ENCODE measurements at regions not wholly inside any gene's neighbourhood (a gene's known extent, or its start where the extent isn't known, plus 50 kb on each side); places are given as distances from the start of the nearest gene placed in this dataset.
"Not testable (repeated sequence)": the region's sequence is repeated elsewhere in the genome, so short reads cannot be mapped to it uniquely, and the experiment has no call there.

- no peak overlapping the region for H3K4me2 ChIP-seq (ENCODE audit: low read depth, low read length)
- TF ChIP-seq THRA (CRISPR knock-in tag; IDR thresholded peaks at IDR 0.05; ENCODE audit: borderline replicate concordance): peak; percentile 39; the same call in 1 of the 2 replicates
- no peak for TF ChIP-seq ZNF639 (CRISPR knock-in tag; conservative IDR thresholded peaks at IDR 0.05)
- TF ChIP-seq ZFY (CRISPR knock-in tag; IDR thresholded peaks at IDR 0.05): no peak
- TF ChIP-seq MLXIP (CRISPR knock-in tag; IDR thresholded peaks at IDR 0.05; ENCODE audit: borderline replicate concordance): no peak
- no peak overlapping the region for H3K27ac ChIP-seq (ENCODE audit: extremely low read length, insufficient read depth, low read length)
- peaks cover 46% of the 10 kb centered on the region for H3K4me1 ChIP-seq (ENCODE audit: insufficient read depth, low read length)
- no peak overlapping the region for H2AFZ ChIP-seq (ENCODE audit: low read length)
- intact Hi-C loops (cut with micrococcal nuclease; ENCODE audit: unreplicated experiment) (no loop called here), in situ Hi-C loops (cut with HindIII; ENCODE audit: extremely low pct_ligation_motif_present, low pct_unique_long_range_greater_than_20kb) (no loop called here)
- BruUV-seq (replicated peaks): no TSS peak
- POLR2A ChIA-PET: no interaction called here
- H3K4me3 ChIP-seq (replicated peaks in 1 of 3; ENCODE audit: insufficient read depth in 1 of 3, low read depth in 2 of 3, low read length in 3 of 3): no peak overlapping the region
- DNase-seq (ENCODE audit: low spot score) (no peak), ATAC-seq (no peak), FAIRE-seq (no peak)
- 55% methylated on average over 4 of the region's 4 CpGs for WGBS (ENCODE audit: low lambda C conversion rate)
- H3K27me3 ChIP-seq (ENCODE audit: control insufficient read depth in 1 of 2, insufficient read depth in 2 of 2, low read length in 2 of 2): no peaks in the 10 kb centered on the region
- H3K79me2 ChIP-seq (ENCODE audit: insufficient read depth, low read length): no peaks in the 10 kb centered on the region
- H3K9me3 ChIP-seq (ENCODE audit: low read length): no peaks in the 10 kb centered on the region
- H4K20me1 ChIP-seq (ENCODE audit: insufficient read depth, low read length): no peaks in the 10 kb centered on the region
- no peak overlapping the region for H3K9ac ChIP-seq (ENCODE audit: insufficient read depth, low read depth, low read length)
- CTCF ChIA-PET (ENCODE audit: low intra/inter-chr PET ratio, low total read pairs): no interaction called here
- H3K36me3 ChIP-seq (replicated peaks in 1 of 2; ENCODE audit: control insufficient read depth in 1 of 2, insufficient read depth in 2 of 2, low read length in 2 of 2): no peaks in the 10 kb centered on the region
Measured at GRCh38 chr20:6696001-6696400, 71.5 kb upstream of the BMP2 start.

GRCh38 chr20:6693808-6694198, 73.7 kb upstream of the BMP2 start:
- FAIRE-seq; in situ Hi-C loops (cut with HindIII; ENCODE audit: extremely low pct_ligation_motif_present, low pct_unique_long_range_greater_than_20kb); CTCF ChIA-PET (ENCODE audit: low intra/inter-chr PET ratio, low total read pairs); H3K4me3 ChIP-seq (replicated peaks in 1 of 3; ENCODE audit: insufficient read depth in 1 of 3, low read depth in 2 of 3, low read length in 3 of 3); H3K27me3 ChIP-seq (ENCODE audit: control insufficient read depth in 1 of 2, insufficient read depth in 2 of 2, low read length in 2 of 2); H3K27ac ChIP-seq (ENCODE audit: extremely low read length, insufficient read depth, low read length); BruUV-seq (replicated peaks); intact Hi-C loops (cut with micrococcal nuclease; ENCODE audit: unreplicated experiment); ATAC-seq; H3K79me2 ChIP-seq (ENCODE audit: insufficient read depth, low read length); H3K4me2 ChIP-seq (ENCODE audit: low read depth, low read length); H3K9me3 ChIP-seq (ENCODE audit: low read length); H3K36me3 ChIP-seq (replicated peaks in 1 of 2; ENCODE audit: control insufficient read depth in 1 of 2, insufficient read depth in 2 of 2, low read length in 2 of 2); DNase-seq (ENCODE audit: low spot score); H3K9ac ChIP-seq (ENCODE audit: insufficient read depth, low read depth, low read length); H4K20me1 ChIP-seq (ENCODE audit: insufficient read depth, low read length); H2AFZ ChIP-seq (ENCODE audit: low read length): not testable (repeated sequence)
- WGBS (ENCODE audit: low lambda C conversion rate): 70% methylated on average over 3 of the region's 3 CpGs
- peaks cover 54% of the 10 kb centered on the region for H3K4me1 ChIP-seq (ENCODE audit: insufficient read depth, low read length)
- POLR2A ChIA-PET: interaction anchor here (2.2 kb wide), 1 partner anchor 10 kb away, joined by 16 read pairs; no protein-coding TSS in a partner anchor
